ENCODE measurements at regions not wholly inside any gene's neighbourhood (a gene's known extent, or its start where the extent isn't known, plus 50 kb on each side); places are given as distances from the start of the nearest gene placed in this dataset.

DNA sequence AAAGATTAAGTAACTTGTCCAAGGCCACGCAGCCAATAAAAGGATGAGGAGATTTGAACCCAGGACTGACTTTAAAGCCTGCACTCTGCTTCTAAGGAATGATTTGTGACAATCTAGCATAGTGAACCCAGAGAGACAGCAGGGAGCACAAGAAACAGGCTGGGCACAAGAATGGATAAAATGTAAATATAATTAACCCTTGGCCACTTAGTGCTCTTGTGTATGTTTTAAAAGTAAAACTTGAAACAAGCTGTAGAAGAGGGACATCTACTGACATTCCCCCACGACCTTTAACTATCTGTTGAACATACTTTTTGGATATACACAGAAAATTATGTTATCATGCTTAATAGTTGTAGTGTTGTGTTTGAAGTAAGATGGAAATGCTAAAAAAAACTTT is 141.9 kb upstream of the PMFBP1 start:
- Mint-ChIP-seq H3K4me1 (no peaks in the 10 kb centered on the region), H3K36me3 (ENCODE audit: low read depth) (peaks cover 5% of the 10 kb centered on the region), H3K9me3 (peaks cover 14% of the 10 kb centered on the region), H3K27ac (no peak overlapping the region), H3K4me3 (no peak overlapping the region), H3K27me3 (no peaks in the 10 kb centered on the region)
- no peak for TF ChIP-seq CTCF (IDR thresholded peaks at IDR 0.05)
- intact Hi-C loops (cut with micrococcal nuclease) = no loop called here
- no peak for DNase-seq
- no peak for ATAC-seq (ENCODE audit: low read depth)
- POLR2A ChIA-PET = no interaction called here
- CTCF ChIA-PET = no interaction called here

GRCh38 chr16:72312828-72313227 is 140.9 kb upstream of the PMFBP1 start:
- H3K4me1 Mint-ChIP-seq = no peaks in the 10 kb centered on the region
- ATAC-seq (ENCODE audit: low read depth) (no peak), DNase-seq (no peak)
- no peak for TF ChIP-seq CTCF (IDR thresholded peaks at IDR 0.05)
- peaks cover 4% of the 10 kb centered on the region for H3K36me3 Mint-ChIP-seq (ENCODE audit: low read depth)
- H3K4me3 Mint-ChIP-seq = no peak overlapping the region
- CTCF ChIA-PET = no interaction called here
- intact Hi-C loops (cut with micrococcal nuclease) = no loop called here
- H3K27ac Mint-ChIP-seq = no peak overlapping the region
- H3K27me3 Mint-ChIP-seq = no peaks in the 10 kb centered on the region
- H3K9me3 Mint-ChIP-seq = peaks cover 12% of the 10 kb centered on the region
- POLR2A ChIA-PET = no interaction called here

DNA sequence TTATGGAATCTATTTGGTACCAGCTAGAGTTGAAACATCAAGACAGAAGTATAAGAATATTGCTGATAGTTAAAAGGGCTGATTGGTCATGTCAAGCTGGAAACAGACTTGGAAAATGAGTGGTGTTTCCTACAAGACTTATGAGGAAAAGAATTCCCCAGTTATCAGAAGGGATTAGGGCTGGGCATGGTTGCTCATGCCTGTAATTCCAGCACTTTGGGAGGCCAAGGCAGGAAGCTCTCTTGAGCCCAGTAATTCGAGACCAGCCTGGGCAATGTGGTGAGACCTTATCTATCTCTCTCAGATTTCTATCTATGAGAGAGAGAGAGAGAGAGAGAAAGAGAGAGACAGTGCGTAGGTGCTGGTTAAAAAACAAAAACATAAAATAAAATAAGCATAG is 139.5 kb upstream of the PMFBP1 start:
- Mint-ChIP-seq H3K36me3 (ENCODE audit: low read depth) (peaks cover 8% of the 10 kb centered on the region), H3K27ac (no peak overlapping the region), H3K4me1 (no peaks in the 10 kb centered on the region), H3K9me3 (peaks cover 12% of the 10 kb centered on the region), H3K4me3 (no peak overlapping the region), H3K27me3 (no peaks in the 10 kb centered on the region)
- no peak for ATAC-seq (ENCODE audit: low read depth)
- no peak for TF ChIP-seq CTCF (IDR thresholded peaks at IDR 0.05)
- POLR2A ChIA-PET = no interaction called here
- DNase-seq = no peak
- intact Hi-C loops (cut with micrococcal nuclease) = no loop called here
- CTCF ChIA-PET = no interaction called here

DNA sequence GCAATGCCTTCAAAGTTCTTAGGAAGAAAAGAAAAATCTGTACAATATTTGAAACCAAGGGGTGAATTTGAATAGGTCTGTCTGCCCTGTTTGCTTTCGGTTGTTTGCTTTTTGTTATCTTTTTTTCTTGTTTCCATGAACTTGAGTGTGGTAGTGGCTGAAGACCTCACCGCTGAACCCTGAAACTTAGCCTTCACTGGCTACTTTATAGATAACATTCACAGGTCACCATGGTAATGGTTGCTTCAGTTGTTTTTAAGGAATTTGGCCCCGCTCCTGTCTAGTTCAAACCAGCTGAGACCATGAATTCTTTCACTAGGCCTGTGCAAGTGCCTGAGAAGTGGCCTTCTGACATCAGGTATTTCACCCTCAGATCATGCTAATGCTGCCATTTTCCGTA is 137.0 kb upstream of the PMFBP1 start:
- no peak overlapping the region for H3K4me3 Mint-ChIP-seq
- no peak for TF ChIP-seq CTCF (IDR thresholded peaks at IDR 0.05)
- H3K27me3 Mint-ChIP-seq = no peaks in the 10 kb centered on the region
- CTCF ChIA-PET = no interaction called here
- H3K9me3 Mint-ChIP-seq = peaks cover 19% of the 10 kb centered on the region
- ATAC-seq (ENCODE audit: low read depth) = no peak
- intact Hi-C loops (cut with micrococcal nuclease) = no loop called here
- DNase-seq = no peak
- H3K36me3 Mint-ChIP-seq (ENCODE audit: low read depth) = peaks cover 17% of the 10 kb centered on the region
- POLR2A ChIA-PET = no interaction called here
- no peak overlapping the region for H3K27ac Mint-ChIP-seq
- H3K4me1 Mint-ChIP-seq = no peaks in the 10 kb centered on the region

DNA sequence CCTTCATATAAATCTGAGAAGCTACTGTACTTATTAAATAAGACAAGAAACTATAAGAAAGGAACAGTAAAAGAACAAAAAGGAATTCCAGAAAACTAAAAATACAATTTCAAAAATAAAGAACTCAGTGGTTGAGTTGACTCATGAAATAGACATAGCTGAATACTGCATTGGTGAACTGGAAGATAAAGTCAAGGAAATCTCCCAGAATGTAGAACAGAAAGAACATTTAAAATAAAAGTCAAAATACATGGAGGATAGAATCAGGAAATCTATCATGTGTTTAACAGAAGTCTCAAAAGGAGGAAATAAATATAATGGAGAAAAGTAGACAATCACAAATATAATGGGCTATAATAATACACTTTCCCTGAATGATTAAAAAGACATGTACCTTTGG is 136.4 kb upstream of the PMFBP1 start:
- POLR2A ChIA-PET = no interaction called here
- no peak for TF ChIP-seq CTCF (IDR thresholded peaks at IDR 0.05)
- H3K4me3 Mint-ChIP-seq = no peak overlapping the region
- no peaks in the 10 kb centered on the region for H3K4me1 Mint-ChIP-seq
- DNase-seq (no peak), ATAC-seq (ENCODE audit: low read depth) (no peak)
- no peaks in the 10 kb centered on the region for H3K27me3 Mint-ChIP-seq
- CTCF ChIA-PET = no interaction called here
- peaks cover 19% of the 10 kb centered on the region for H3K9me3 Mint-ChIP-seq
- intact Hi-C loops (cut with micrococcal nuclease) = no loop called here
- H3K27ac Mint-ChIP-seq = no peak overlapping the region
- peaks cover 17% of the 10 kb centered on the region for H3K36me3 Mint-ChIP-seq (ENCODE audit: low read depth)
